VCaP (cell line): ENCODE measurements at regions not wholly inside any gene's neighbourhood (a gene's known extent, or its start where the extent isn't known, plus 50 kb on each side); places are given as distances from the start of the nearest gene placed in this dataset.

ENCODE experiments used
- H3K27ac ChIP-seq: fragments of 450-650 bp; 2 replicates; pipeline ENCODE4 v1.5.1; 2017
- TF ChIP-seq, protein P1 (sequence below): fragments of 450-650 bp; conservative IDR thresholded peaks from 2 replicates; pipeline ENCODE4 v1.5.1; 2017; ENCODE audit warnings: mild to moderate bottlenecking, moderate library complexity

DNA sequence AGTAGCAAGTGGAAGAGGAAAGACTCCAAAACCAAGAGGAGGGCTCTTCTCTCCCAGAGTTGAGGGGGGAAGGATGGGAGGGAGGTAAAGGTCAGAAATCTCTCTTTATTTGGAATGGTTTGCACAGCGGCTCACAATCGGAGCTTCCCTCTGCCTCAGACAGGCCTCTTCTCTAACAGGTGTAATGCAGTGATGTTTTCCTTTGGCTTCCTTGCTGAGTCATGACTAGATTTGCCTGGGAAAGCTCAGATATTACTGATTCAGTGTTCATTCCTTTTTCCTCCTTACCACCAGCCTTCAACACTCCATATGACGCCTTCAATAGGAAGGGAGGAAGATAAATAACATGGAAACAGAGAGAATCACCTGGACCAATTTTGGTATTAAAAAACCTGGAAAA lies 136.6 kb downstream of the RNF152 start:
- TF ChIP-seq, protein P1, sequence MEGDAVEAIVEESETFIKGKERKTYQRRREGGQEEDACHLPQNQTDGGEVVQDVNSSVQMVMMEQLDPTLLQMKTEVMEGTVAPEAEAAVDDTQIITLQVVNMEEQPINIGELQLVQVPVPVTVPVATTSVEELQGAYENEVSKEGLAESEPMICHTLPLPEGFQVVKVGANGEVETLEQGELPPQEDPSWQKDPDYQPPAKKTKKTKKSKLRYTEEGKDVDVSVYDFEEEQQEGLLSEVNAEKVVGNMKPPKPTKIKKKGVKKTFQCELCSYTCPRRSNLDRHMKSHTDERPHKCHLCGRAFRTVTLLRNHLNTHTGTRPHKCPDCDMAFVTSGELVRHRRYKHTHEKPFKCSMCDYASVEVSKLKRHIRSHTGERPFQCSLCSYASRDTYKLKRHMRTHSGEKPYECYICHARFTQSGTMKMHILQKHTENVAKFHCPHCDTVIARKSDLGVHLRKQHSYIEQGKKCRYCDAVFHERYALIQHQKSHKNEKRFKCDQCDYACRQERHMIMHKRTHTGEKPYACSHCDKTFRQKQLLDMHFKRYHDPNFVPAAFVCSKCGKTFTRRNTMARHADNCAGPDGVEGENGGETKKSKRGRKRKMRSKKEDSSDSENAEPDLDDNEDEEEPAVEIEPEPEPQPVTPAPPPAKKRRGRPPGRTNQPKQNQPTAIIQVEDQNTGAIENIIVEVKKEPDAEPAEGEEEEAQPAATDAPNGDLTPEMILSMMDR: no peak
- H3K27ac ChIP-seq: no peak overlapping the region

DNA sequence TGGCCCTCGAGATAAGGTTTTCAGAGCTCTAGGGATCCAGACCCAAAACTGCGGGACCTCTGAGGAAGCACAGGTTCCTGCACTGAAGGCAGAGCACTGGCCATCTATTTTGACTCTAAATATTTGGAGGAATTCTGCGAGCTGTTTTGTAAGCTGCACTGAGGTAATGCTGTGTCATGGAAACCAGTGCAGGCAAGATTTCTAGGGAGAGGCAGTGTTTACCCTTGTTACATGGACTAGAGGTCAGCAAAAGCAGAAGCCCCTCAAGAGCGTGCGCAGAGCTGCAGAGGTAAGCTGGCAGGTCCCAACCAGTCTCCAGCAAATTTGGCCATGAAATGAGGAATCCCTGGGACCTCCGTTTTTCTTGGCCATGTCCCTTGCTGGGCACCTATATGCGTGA lies 137.3 kb downstream of the RNF152 start:
- TF ChIP-seq, protein P1: no peak
- no peak overlapping the region for H3K27ac ChIP-seq

DNA sequence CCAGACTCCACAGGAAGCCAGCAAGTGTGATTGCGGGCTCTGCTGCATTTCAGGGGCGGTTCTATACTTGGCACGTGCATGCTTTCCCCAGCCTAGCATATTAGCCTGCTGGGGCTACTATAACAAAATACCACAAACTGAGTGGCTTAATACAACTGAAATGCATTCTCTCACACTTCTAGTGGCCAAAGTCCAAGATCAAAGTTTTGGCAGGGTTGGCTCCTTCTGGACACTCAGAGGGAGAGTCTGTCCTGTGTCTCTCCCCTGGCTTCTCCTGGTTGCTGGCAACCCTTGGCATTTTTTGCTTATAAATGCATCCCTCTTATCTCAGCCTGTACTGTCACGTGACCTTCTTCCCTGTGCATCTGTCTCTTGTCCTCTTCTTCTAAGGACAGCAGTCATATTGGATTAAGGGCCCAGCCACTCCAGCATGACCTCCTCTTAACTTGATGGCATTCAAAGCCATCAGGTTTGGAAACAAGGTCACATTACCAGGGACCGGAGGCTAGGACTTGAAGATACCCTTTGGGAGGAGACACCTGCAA lies 138.7 kb downstream of the RNF152 start:
- H3K27ac ChIP-seq: no peak overlapping the region
- TF ChIP-seq, protein P1: no peak

DNA sequence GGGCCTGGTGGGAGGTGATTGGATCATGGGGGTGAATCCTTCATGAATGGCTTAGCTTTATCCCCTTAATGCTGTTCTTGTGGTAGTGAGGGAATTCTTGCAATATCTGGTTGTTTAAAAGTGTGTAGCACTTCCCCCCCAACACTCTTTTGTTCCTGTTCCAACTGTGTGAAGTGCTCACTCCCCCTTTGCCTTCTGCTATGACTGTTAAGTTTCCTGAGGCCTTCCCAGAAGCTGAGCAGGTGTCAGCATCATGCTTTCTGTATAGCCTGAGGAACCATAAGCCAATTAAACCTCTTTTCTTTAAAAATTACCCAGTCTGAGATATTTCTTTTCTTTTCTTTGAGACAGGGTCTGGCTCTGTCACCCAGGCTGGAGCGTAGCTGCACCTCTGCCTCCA lies 139.4 kb downstream of the RNF152 start:
- TF ChIP-seq, protein P1: no peak
- H3K27ac ChIP-seq: no peak overlapping the region

DNA sequence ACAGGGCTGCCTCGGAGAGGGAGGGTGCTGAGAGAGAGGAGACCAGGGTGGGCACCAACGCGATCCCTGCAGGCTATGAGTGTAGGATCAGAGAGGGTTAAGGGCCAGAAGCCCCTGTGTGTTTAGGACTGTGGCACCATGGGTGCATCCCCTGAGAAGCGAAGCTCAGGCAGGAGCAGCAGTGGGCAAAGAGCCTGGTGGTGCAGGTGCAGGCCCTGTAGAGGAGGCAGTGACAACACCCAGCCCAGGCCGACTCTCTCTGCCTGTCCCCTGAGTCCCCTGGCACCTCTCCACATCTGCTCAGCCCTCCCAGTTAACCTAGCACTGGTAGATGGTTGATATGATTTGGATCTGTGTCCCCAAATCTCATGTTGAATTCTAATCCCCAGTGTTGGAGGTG lies 139.8 kb downstream of the RNF152 start:
- TF ChIP-seq, protein P1: no peak
- H3K27ac ChIP-seq: no peak overlapping the region

DNA sequence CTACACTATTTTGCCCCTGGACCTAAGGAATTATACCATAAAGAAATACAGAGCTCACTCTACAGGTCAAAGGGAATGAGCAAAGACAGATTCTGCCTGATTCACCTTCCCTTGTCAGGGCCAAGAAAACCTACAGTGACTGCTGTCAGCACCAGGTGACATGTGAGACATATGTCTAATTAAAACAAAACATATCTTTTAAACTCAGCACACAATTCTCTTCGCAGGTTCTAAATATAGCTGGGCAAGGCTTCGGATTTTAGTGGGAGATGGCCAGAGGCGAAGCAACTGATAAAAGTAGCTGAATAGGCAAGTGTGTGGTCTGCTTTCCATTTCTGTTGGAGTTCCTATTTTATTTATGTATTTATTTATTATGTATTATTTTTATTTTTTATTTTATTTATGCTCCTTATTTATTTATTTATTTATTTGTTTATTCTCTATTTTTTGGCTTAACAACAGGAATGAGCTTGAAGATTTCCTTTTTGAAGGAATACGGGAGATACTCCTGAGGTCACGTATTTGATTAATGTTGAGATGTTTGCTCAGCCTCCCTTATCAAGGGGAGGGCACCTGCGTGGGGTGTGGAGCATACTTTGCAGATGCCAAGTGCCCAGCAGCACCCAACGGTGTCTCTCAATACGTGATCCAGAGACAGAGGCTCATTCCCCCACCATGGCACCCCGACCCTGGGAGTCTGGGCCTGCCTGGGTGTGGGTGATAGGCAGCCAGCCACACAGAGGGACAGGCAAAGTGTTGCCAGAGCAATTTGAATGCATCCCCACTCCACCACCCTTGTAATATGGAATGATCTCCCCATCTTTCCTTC lies 141.8 kb downstream of the RNF152 start:
- TF ChIP-seq, protein P1: no peak
- no peak overlapping the region for H3K27ac ChIP-seq

DNA sequence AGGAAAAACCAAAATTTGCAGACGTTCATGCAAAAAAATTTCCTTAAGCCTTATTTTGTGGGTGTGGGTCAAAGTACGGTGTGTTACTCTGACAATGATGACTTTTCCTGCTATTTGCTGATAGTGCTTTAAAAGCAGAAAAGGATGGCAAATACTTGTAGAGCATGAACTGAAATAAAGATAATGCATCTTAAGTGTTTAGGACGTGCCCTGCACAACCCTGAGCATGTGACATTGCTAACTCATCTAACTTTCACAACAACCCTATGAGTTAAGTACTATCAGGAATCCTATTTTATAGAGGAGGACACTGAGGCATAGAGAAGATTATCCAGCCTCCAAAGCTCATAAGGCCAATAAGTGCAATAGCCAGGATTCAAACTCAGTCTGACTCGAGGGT lies 143.3 kb downstream of the RNF152 start:
- TF ChIP-seq, protein P1: no peak
- H3K27ac ChIP-seq: no peak overlapping the region
